ENCODE measurements at regions not wholly inside any gene's neighbourhood (a gene's known extent, or its start where the extent isn't known, plus 50 kb on each side); places are given as distances from the start of the nearest gene placed in this dataset.
"Not testable (repeated sequence)": the region's sequence is repeated elsewhere in the genome, so short reads cannot be mapped to it uniquely, and the experiment has no call there.

DNA sequence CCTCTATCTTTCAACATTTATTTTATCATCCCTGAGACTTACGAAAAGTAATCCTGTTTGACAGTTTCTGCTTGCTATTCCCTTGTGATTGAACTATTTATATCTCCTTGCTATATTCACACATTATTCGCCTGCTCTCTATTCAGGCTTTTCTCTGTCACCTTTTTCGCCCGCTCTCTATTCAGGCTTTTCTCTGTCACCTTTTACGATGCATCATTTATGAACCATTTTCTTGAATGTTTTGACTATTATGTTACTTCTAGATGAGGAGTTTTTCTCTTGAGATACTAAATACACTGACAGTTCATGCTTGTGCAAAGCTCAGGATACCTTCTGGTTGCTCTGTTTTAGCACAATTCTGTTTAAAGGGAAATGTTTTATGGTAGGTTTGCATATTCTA is 143.3 kb upstream of the VSTM2A start:
- DNase-seq = no peak

DNA sequence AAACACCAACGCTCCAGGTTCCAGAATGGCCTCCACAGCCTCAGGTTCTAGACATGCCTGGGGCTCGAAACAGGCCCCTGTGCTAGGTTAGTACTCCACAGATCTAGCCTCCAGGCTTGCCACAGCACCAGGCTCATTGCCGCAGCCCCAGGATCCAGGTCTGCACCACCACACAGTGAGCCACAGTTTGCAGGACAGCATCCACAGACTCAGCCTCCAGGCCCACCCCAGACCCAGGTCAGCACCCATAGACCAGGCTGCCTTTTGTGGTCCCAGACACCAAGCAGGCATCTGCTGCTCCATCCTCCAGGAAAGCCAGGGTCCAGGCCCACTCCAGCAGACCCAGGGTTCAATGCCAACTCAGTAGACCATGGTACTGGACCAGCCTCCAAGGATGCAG is 132.3 kb upstream of the VSTM2A start:
- no peak for DNase-seq

DNA sequence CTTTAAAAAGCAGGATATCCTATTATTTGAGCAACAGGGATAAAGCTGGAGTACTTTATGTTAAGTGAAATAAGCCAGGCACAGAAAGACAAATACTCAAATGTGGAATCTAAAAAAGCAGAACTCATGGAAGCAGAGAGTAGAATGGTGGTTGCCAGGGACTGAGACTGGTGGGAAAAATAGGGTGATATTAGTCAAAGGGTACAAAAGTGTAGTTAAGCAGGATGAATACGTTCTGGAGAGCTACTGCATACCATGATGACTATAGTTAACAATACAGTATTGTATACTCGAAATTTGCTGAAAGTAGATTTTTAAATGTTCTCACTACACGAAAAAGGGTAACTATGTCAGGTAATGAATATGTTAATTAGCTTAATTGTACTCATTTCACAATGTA is 125.5 kb upstream of the VSTM2A start:
- no peak for DNase-seq

DNA sequence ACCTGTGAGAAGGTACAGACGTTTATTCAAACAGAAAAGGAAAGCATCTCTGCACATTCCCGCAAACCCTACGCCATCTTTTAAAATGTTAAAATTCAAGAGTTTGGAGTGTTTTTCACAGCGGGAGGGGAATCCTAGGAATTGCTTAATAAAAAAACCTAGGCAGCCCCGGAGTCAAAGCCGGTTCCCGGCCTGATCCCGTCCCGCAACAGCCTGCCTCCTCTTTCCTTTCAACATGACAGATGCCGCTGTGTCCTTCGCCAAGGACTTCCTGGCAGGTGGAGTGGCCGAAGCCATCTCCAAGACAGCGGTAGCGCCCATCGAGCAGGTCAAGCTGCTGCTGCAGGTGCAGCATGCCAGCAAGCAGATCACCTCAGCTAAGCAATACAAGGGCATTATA is 123.0 kb upstream of the VSTM2A start:
- DNase-seq = no peak

DNA sequence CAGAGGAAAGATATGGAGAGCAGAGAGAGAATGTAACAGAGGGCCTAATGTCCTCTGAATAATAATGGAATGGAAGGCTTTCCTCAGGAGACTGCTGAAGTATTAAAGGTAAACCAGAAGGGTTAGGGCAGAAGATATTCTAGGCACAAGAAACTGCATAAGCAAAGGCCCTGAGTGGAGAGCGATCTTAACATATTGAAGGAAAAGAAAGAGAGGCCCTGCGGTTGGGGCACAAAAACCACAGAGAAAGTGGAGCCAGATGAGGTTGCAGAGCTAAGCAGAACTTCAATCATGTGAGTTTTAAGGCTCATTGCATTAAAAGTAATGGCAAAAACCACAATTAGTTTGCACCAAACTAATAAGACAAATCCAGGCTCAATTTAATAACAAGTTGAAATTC is 115.8 kb upstream of the VSTM2A start:
- no peak for DNase-seq

DNA sequence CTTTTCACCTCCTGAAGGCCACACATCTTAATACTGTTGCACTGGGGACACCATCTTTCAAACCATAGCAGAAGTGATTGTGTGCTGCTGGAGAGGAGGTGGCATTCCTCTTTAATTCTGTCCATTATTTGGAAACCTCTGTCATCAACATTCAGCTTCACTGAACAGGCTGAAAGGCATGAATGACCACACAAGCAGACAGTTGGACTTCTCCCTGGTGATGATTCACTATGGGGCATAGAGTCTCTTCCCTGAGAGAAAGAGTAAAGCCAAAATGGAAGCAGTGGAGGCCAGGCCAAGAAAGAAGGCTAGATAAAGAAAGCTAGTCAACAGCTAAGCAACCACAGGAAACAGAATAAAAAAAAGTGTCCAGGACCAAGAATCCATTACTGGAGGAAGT is 113.1 kb upstream of the VSTM2A start:
- no peak for DNase-seq

DNA sequence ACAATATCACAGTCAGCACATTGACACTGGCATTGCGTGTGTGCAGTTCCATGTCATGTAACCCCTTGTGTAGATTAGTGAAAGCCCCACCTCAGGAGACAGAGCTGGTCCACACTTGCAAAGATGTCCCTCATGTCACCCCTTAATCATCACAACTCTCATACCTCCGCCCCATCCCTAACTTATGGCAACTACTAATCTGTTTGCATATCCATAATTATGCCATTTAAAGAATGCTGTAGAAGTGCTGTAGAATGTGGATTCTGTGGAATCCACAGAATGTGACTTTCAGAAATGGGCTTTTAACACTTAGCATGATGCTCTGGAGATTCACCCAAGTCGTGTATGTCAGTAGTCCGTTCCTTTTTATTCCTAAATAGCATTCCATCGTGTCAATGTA is 102.8 kb upstream of the VSTM2A start:
- no peak for DNase-seq

DNA sequence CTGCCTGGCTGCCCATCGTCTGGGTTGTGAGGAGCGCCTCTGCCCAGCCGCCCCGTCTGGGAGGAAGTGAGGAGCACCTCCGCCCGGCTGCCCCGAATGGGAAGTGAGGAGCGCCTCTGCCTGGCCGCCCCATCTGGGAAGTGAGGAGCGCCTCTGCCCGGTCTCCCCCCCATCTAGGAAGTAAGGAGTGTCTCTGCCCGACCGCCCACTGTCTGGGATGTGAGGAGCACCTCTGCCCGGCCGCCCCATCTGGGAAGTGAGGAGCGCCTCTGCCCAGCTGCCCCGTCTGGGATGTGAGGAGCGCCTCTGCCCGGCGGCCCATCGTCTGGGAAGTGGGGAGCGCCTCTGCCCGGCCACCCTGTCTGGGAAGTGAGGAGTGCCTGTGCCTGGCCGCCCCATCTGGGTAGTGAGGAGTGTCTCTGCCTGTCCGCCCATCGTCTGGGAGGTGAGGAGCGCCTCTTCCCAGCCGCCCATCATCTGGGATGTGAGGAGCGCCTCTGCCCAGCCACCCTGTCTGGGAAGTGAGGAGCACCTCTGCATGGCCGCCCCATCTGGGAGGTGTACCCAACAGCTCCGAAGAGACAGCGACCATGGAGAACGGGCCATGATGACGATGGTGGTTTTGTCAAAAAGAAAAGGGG is 98.0 kb upstream of the VSTM2A start:
- DNase-seq = not testable (repeated sequence)

DNA sequence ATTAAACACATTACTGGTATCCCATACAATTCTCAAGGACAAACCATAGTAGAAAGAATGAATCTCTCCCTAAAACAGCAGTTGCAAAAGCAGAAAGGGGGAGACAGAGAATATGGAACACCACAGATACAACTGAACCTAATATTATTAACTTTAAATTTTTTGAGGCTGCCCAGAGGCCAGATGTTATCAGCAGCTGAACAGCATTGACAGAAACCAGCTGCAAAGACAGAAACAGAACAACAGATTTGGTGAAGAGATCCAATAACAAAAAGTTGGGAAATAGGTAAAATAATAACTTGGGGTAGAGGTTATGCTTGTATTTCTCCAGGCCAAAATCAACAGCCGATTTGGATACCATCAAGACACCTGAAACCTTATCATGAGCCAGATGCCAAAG is 89.0 kb upstream of the VSTM2A start:
- not testable (repeated sequence) for DNase-seq

DNA sequence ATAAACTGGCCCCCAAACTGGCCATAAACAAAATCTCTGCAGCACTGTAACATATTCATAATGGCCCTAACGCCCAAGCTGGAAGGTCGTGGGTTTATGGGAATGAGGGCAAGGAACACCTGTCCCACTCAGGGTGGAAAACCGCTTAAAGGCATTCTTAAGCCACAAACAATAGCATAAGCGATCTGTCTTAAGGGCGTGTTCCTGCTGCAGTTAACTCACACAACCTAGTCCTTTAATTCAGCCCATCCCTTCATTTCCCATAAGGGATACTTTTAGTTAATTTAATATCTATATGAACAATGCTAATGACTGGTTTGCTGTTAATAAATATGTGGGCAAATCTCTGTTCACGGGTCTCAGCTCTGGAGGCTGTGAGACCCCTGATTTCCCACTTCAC is 87.5 kb upstream of the VSTM2A start:
- DNase-seq = not testable (repeated sequence)

DNA sequence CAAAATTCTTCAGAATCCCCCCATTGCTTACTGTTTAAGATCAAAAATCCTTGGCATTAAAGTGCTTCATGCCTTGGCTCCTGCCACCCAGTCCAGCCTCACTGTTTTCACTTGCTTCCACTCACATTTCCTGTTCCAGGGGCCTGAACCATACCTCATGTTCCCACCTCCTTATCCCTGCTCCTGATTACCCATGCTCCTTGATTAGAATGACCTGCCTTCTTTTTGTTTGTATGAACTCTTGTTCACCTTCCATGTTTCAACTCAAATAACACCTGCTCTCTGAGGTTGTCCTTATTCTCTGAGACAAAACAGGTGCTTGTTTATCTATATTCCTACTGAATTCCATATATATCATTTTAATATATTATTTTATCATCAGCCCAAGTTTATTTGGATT is 77.1 kb upstream of the VSTM2A start:
- no peak for DNase-seq

DNA sequence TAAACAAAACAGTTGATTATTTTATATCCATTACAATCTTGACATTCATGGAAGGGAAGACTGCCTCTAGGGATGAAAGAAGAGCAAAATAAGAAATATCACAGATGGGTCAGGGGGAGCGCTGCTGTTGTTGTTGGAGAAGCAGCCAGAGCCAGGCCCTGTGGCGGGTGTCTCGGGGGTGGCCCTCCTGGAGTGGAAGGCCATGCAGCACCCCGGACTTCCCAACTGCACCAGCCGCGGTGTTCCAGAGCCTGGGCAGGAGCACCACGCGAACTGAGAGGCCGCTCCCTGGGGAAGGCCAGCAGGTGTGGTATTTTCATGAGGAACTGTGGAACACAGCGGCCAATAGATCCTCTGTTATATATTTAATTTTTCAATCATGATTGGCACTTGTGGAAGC is 72.4 kb upstream of the VSTM2A start:
- DNase-seq = no peak

DNA sequence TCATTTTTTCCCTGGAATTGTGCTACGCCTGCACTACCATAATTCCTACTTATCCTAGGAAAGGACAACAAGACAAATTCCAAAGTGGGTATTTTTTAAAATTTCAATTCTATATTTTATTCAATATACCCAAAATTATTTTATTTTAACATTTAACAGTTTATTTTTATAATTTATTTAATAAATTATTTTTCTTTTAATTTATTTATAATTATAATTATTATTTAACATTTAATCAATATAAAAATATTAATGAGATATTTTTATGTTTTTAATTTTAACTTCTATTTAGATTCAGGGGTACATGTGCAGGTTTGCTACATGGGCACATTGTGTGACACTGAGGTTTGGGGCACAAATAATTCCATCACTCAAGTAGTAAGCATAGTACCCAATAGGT is 65.6 kb upstream of the VSTM2A start:
- no peak for DNase-seq

DNA sequence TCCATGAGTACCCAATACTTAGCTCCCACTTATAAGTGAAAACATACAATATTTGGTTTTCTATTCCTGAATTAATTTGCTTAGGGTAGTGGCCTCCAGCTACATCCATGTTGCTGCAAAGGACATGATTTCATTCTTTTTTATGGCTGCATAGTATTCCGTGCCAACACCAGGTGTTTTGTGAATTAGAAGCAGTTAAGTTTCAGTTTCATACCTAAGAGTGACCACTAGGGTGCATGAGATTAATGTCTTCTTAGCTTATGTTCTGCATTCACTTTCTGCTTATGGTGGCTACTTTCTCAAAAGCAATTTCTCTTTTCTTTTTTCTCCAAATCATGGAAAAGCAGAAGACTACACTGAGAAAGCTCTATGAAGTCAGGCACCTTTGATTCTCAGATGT is 65.1 kb upstream of the VSTM2A start:
- no peak for DNase-seq

DNA sequence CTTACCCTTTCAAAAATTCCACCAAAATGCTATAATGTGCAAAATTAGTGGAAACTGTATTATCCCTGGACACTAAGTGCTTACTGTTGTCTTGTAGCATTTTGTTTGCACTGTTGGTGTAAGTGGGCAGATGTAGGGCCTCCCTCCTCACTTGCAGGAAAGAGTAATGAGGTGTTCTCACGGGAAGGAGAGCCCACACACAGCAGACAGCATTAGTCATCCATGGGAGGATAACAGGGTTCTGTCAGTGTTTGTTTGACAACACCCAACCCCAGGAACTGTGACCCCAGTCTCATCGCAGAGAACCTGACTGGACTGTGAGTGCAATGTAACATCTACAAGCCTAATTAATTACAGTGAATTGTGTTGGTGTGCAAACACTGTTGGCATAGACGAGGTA is 58.7 kb upstream of the VSTM2A start:
- no peak for DNase-seq

DNA sequence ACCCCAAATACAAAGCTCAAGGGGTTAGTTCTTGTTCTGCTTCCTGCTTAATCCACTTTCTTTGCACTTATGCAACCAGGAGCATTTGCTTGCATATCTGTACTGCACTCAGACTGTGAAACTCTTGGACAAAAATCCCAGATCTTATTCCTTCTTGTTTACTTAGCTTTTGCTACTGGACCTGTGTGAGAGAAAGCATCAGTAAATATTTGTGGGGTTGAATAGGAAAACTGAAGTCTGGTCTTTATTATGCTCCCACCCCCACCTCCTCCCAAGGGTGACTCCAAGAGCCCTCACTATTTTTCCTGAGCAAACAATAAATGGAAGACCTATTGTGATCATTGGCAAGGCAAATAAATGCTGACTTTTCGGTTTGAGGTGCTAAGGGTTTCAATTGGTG is 57.1 kb upstream of the VSTM2A start:
- DNase-seq = no peak
